Trophoblast cell (in vitro differentiated cells and primary cell): ENCODE measurements at regions not wholly inside any gene's neighbourhood (a gene's known extent, or its start where the extent isn't known, plus 50 kb on each side); places are given as distances from the start of the nearest gene placed in this dataset.
"Not testable (repeated sequence)": the region's sequence is repeated elsewhere in the genome, so short reads cannot be mapped to it uniquely, and the experiment has no call there.

ENCODE experiments used
- DNase-seq, 2 donors: peaks; one replicate each; pipeline ENCODE4 v3.0.0-alpha.2; 2016
- H2AFZ ChIP-seq: 2 replicates; pipeline ENCODE4 v1.6.1; 2013; ENCODE audit warnings: low read length, moderate library complexity, mild to moderate bottlenecking; ENCODE audit not compliant: insufficient read depth, poor library complexity
- H2AK5ac ChIP-seq: 2 replicates; pipeline ENCODE4 v1.6.1; 2013; ENCODE audit warnings: mild to moderate bottlenecking, low read length
- H2BK120ac ChIP-seq: 2 replicates; pipeline ENCODE4 v1.6.1; 2013; ENCODE audit warnings: low read length, mild to moderate bottlenecking, moderate library complexity; ENCODE audit not compliant: insufficient read depth, poor library complexity
- H2BK12ac ChIP-seq: 2 replicates; pipeline ENCODE4 v1.6.1; 2013; ENCODE audit warnings: mild to moderate bottlenecking, low read length, moderate library complexity
- H2BK5ac ChIP-seq: 2 replicates; pipeline ENCODE4 v1.6.1; 2013; ENCODE audit warnings: low read length, low read depth, moderate library complexity, mild to moderate bottlenecking; ENCODE audit not compliant: poor library complexity
- H3K14ac ChIP-seq: 2 replicates; pipeline ENCODE4 v1.6.1; 2013; ENCODE audit warnings: mild to moderate bottlenecking, low read length
- H3K18ac ChIP-seq: 2 replicates; pipeline ENCODE4 v1.6.1; 2013; ENCODE audit warnings: mild to moderate bottlenecking, low read length
- H3K23ac ChIP-seq: 2 replicates; pipeline ENCODE4 v1.6.1; 2013; ENCODE audit warnings: low read length
- H3K27ac ChIP-seq: 2 replicates; pipeline ENCODE4 v1.5.1; 2013; ENCODE audit warnings: low read depth, mild to moderate bottlenecking, inconsistent platforms, low read length, moderate library complexity
- H3K27me3 ChIP-seq: 2 replicates; pipeline ENCODE4 v1.6.1; 2013; ENCODE audit warnings: inconsistent platforms, mild to moderate bottlenecking, low read length, moderate library complexity; ENCODE audit not compliant: insufficient read depth
- H3K36me3 ChIP-seq, 2 experiments: 1 replicate in 1 of 2; 2 replicates in 1 of 2; pipeline ENCODE4 v1.6.1; 2013; ENCODE audit warnings: low read length in 2 of 2, mild to moderate bottlenecking in 2 of 2, moderate library complexity in 1 of 2; ENCODE audit not compliant: insufficient read depth in 2 of 2, control insufficient read depth in 1 of 2
- H3K4ac ChIP-seq: 2 replicates; pipeline ENCODE4 v1.6.1; 2013; ENCODE audit warnings: low read depth, mild to moderate bottlenecking, low read length, moderate library complexity
- H3K4me1 ChIP-seq, 2 experiments: 1 replicate in 1 of 2; 2 replicates in 1 of 2; pipeline ENCODE4 v1.6.1; 2013; ENCODE audit warnings: low read length in 2 of 2, mild to moderate bottlenecking in 2 of 2, moderate library complexity in 1 of 2; ENCODE audit not compliant: insufficient read depth in 2 of 2, control insufficient read depth in 1 of 2
- H3K4me2 ChIP-seq: 2 replicates; pipeline ENCODE4 v1.6.1; 2013; ENCODE audit warnings: inconsistent platforms, mild to moderate bottlenecking, low read length, moderate library complexity
- H3K4me3 ChIP-seq: 2 replicates; pipeline ENCODE4 v1.5.1; 2013; ENCODE audit warnings: mild to moderate bottlenecking, low read depth, low read length, inconsistent platforms
- H3K79me1 ChIP-seq: one replicate; pipeline ENCODE4 v1.6.1; 2013; ENCODE audit warnings: low read length
- H3K79me2 ChIP-seq: 2 replicates; pipeline ENCODE4 v1.6.1; 2013; ENCODE audit warnings: low read length, mild to moderate bottlenecking; ENCODE audit not compliant: control insufficient read depth, insufficient read depth, poor library complexity
- H3K9ac ChIP-seq: 2 replicates; pipeline ENCODE4 v1.6.1; 2013; ENCODE audit warnings: mild to moderate bottlenecking, low read length
- H3K9me3 ChIP-seq: 2 replicates; pipeline ENCODE4 v1.6.1; 2013; ENCODE audit warnings: low read depth, mild to moderate bottlenecking, control low read depth, inconsistent platforms, low read length; ENCODE audit not compliant: insufficient read depth
- H4K12ac ChIP-seq: 2 replicates; pipeline ENCODE4 v1.6.1; 2013; ENCODE audit warnings: low read depth, mild to moderate bottlenecking, low read length, moderate library complexity
- H4K8ac ChIP-seq: 2 replicates; pipeline ENCODE4 v1.6.1; 2013; ENCODE audit warnings: low read depth, mild to moderate bottlenecking, low read length, moderate library complexity
- H4K91ac ChIP-seq: one replicate; pipeline ENCODE4 v1.6.1; 2013; ENCODE audit warnings: low read depth, mild to moderate bottlenecking, low read length, moderate library complexity
- WGBS: extraction: QIAGEN DNeasy Blood & Tissue Kit; methylation state at CpG from one replicate; pipeline ENCODE4 v1.1.7; 2013; ENCODE audit warnings: missing lambda C conversion rate; ENCODE audit not compliant: insufficient read length, insufficient coverage; ENCODE audit errors: extremely low coverage; 5-methylcytosine and 5-hydroxymethylcytosine counted together

- Histone ChIP-seq H4K91ac (no peak overlapping the region), H3K79me1 (no peaks in the 10 kb centered on the region), H3K23ac (no peak overlapping the region), H3K9ac (no peak overlapping the region), H3K4me1 (no peaks in the 10 kb centered on the region), H3K14ac (no peak overlapping the region), H3K18ac (no peak overlapping the region), H4K12ac (no peak overlapping the region), H3K79me2 (no peaks in the 10 kb centered on the region), H3K4me2 (no peak overlapping the region), H3K4ac (no peak overlapping the region), H3K27me3 (no peaks in the 10 kb centered on the region), H3K36me3 (no peaks in the 10 kb centered on the region), H2BK12ac (no peak overlapping the region), H2AK5ac (no peak overlapping the region), H3K9me3 (no peaks in the 10 kb centered on the region), H3K4me3 (no peak overlapping the region), H3K27ac (no peak overlapping the region), H2AFZ (no peak overlapping the region), H2BK5ac (no peak overlapping the region), H4K8ac (no peak overlapping the region), H2BK120ac (no peak overlapping the region)
- no CpG with 5 or more reads among the region's 3 CpGs for WGBS
- DNase-seq = peak in 1 of 2 donors; percentile 56
These were observed 714.9 kb upstream of the ADGRL3 start for GRCh38 chr4:60485276-60485675.

- WGBS = no CpG with 5 or more reads among the region's 3 CpGs
- H2BK120ac ChIP-seq, H3K4ac ChIP-seq, H3K4me1 ChIP-seq, H3K4me2 ChIP-seq, H3K27ac ChIP-seq, H3K79me2 ChIP-seq, H3K79me1 ChIP-seq, H4K91ac ChIP-seq, H3K9me3 ChIP-seq, H2BK5ac ChIP-seq, H2BK12ac ChIP-seq, H3K4me3 ChIP-seq, DNase-seq, H4K8ac ChIP-seq, H2AFZ ChIP-seq, H3K9ac ChIP-seq, H3K14ac ChIP-seq, H3K27me3 ChIP-seq, H3K18ac ChIP-seq, H4K12ac ChIP-seq, H3K36me3 ChIP-seq, H2AK5ac ChIP-seq, H3K23ac ChIP-seq: not testable (repeated sequence)
These were observed 712.9 kb upstream of the ADGRL3 start for GRCh38 chr4:60487118-60487761.

- H2BK12ac ChIP-seq = no peak overlapping the region
- peaks cover 2% of the 10 kb centered on the region for H3K79me1 ChIP-seq
- no peaks in the 10 kb centered on the region for H3K27me3 ChIP-seq
- H2BK5ac ChIP-seq = no peak overlapping the region
- H3K14ac ChIP-seq = no peak overlapping the region
- no peaks in the 10 kb centered on the region for H3K79me2 ChIP-seq
- DNase-seq = no peak
- no peak overlapping the region for H3K4ac ChIP-seq
- H3K4me2 ChIP-seq = no peak overlapping the region
- H3K36me3 ChIP-seq = no peaks in the 10 kb centered on the region
- H3K9me3 ChIP-seq = no peaks in the 10 kb centered on the region
- H3K9ac ChIP-seq = no peak overlapping the region
- H4K12ac ChIP-seq = no peak overlapping the region
- no peak overlapping the region for H3K18ac ChIP-seq
- no peak overlapping the region for H4K91ac ChIP-seq
- peaks cover 0 to 2% of the 10 kb centered on the region in 2 experiments for H3K4me1 ChIP-seq
- no CpG with 5 or more reads among the region's 1 CpG for WGBS
- H3K27ac ChIP-seq = no peak overlapping the region
- no peak overlapping the region for H4K8ac ChIP-seq
- H3K4me3 ChIP-seq = no peak overlapping the region
- no peak overlapping the region for H2AK5ac ChIP-seq
- no peak overlapping the region for H2AFZ ChIP-seq
- H3K23ac ChIP-seq = no peak overlapping the region
- H2BK120ac ChIP-seq = no peak overlapping the region
These were observed 699.3 kb upstream of the ADGRL3 start for GRCh38 chr4:60500810-60501209.

- no peaks in the 10 kb centered on the region for H3K36me3 ChIP-seq
- H2BK12ac ChIP-seq = no peak overlapping the region
- H2AK5ac ChIP-seq = no peak overlapping the region
- H4K12ac ChIP-seq = no peak overlapping the region
- no peak overlapping the region for H3K27ac ChIP-seq
- H3K4ac ChIP-seq = no peak overlapping the region
- H3K4me1 ChIP-seq = peaks cover 0 to 6% of the 10 kb centered on the region in 2 experiments
- no peaks in the 10 kb centered on the region for H3K9me3 ChIP-seq
- no peak overlapping the region for H4K8ac ChIP-seq
- no peak overlapping the region for H3K23ac ChIP-seq
- no peak overlapping the region for H3K14ac ChIP-seq
- no peak overlapping the region for H4K91ac ChIP-seq
- no peak for DNase-seq
- no peak overlapping the region for H2BK120ac ChIP-seq
- peaks cover 2% of the 10 kb centered on the region for H3K79me1 ChIP-seq
- no peak overlapping the region for H2BK5ac ChIP-seq
- H3K9ac ChIP-seq = no peak overlapping the region
- H3K79me2 ChIP-seq = no peaks in the 10 kb centered on the region
- no peak overlapping the region for H3K4me2 ChIP-seq
- no peak overlapping the region for H3K4me3 ChIP-seq
- no peaks in the 10 kb centered on the region for H3K27me3 ChIP-seq
- H2AFZ ChIP-seq = no peak overlapping the region
- H3K18ac ChIP-seq = no peak overlapping the region
These were observed 697.4 kb upstream of the ADGRL3 start for GRCh38 chr4:60502733-60503132.
